HG02610 (cell line): ENCODE measurements at regions not wholly inside any gene's neighbourhood (a gene's known extent, or its start where the extent isn't known, plus 50 kb on each side); places are given as distances from the start of the nearest gene placed in this dataset.

Source experiments
- ATAC-seq: cut with Tn5 transposase; IDR thresholded peaks from one replicate; pipeline ENCODE4 v1.9.1; 2021; ENCODE audit warnings: mild to moderate bottlenecking, moderate library complexity; ENCODE audit not compliant: unreplicated experiment

DNA sequence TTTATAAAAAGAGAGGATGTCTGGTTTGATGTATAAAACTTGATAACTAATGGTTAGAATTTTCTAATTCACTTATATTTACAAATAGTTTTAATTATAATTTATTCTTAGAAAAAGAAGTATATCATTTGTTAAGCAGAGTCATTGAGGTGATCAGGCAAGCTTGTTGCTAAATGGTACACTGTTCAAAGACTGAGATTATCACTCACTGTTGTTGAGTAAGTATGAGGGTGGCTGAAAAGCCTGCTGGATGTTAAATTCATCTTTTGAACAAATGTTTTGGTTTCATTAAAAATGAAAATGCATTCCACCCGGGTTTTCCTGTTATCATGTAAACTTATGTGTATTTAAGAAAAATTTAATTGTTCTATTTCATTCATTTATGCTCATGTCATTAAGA lies 451.8 kb downstream of the ADAMTS20 start:
- ATAC-seq = no peak

DNA sequence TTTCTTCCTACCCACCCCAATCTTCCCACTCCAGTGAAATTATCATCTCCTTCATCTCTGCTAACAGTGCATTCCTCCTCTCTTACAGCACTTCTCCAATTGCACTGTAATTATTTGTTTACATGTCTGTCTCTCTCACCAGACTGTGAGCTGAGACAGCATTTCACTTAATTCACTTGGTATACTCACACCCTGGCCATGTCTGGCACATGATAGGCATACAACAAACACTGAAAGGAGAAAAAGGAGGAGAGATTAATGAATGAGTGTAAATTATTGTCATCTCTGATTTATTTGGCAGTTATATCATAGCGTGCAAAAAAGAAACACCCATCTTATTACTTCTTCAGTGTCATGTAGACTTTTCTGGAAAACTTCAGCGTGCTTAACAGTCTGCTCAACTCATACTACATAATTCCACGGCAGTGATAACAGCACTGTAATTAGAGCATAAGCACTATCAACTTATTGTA lies 452.3 kb downstream of the ADAMTS20 start:
- ATAC-seq = no peak

DNA sequence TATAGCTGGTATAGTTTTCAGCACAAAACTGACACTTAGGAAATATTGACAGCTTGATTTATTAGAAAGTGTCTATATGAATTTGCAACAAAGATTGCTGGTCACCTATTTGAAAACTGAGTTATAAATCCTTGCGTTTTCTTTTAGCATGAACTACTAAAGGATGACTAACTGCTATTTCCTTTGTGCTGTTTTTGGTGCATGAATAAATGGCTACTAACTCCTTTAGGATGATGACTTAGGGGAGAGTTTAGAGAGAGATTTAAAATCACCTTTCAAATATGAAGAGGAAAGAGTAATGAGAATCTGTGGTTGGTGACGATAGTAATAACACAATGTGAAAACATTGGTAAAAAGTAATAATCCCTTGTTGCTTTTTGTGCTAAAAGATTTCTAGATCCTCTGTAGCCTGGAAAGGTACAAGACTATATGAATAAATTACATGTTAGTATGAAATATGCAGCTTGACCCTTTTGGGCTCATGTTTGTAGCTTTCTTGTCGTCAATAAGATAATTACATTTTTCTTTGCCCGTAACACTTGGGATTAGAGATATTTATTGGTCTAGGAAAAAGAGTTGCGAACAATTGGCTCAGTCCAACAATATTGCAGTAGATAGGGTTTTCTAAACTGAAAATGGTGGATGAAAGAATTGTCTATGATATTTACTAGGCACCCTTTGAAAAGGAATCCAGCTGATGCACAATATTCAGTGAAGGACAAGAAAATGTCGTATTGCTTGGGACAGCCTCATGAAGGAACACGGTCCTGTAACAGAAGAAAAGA lies 453.0 kb downstream of the ADAMTS20 start:
- no peak for ATAC-seq

DNA sequence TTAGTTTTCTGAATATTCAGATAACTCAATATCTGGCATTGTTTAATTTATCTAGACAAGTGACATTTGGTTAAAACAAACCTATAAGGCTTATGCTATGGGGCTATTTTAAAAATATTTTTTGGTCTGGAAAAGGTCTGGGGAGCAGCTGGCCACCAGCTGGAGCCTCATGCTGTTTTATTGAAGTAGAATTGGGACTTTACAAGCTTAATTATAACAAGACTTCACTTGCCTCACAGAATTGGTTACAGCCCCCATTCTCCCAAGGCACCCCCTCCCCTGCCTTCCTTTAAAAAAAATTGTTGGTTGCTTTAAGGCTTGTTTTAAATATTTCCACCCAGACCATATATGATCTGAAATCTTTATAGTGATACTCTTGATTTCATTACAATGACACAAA lies 453.9 kb downstream of the ADAMTS20 start:
- ATAC-seq = no peak

DNA sequence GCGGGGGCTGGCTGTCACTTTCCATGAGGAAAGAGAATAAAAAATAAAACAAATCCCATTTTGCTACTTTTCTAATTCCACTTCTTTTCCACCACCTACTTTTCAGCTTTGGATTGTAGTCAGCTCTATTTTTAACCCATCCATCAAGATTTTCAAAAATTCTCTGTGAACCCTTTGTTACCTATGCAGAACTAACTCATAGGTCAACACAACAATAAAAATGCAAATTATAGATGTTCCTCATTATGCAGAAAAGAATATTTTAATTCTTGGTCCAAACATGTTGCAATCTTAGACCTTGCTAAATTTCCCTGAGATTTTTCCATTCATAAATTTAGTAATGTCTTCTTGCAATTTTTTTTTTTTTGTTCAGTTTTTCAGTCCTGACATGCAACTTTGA lies 454.5 kb downstream of the ADAMTS20 start:
- no peak for ATAC-seq

DNA sequence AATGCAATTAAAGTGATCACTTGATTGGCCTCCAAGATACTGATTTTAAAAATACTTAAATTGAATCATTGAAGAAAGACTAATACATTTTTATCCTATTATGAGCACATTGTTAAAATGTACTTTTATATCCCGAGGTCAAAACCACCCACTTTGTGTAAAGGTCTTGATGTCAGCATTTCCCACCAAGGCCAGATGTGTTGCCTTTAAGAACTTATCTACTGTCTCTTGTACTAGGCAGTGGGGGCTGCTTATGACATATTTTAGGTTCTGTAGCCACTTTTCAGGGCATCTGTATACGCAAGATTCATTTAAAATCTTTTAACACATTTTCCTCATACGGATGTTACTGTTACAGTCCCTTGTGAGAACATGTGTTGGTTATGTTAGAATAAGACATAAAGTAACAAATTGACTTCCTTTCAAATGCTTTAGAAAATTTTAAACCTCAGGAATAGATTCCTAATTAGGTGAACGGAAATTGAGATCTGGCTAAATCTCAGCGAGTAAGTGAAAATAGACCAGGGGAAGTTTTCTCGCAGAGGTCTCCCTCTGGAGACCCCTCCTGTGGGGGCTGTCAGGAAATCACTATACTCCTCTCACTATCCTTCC lies 456.2 kb downstream of the ADAMTS20 start:
- no peak for ATAC-seq

DNA sequence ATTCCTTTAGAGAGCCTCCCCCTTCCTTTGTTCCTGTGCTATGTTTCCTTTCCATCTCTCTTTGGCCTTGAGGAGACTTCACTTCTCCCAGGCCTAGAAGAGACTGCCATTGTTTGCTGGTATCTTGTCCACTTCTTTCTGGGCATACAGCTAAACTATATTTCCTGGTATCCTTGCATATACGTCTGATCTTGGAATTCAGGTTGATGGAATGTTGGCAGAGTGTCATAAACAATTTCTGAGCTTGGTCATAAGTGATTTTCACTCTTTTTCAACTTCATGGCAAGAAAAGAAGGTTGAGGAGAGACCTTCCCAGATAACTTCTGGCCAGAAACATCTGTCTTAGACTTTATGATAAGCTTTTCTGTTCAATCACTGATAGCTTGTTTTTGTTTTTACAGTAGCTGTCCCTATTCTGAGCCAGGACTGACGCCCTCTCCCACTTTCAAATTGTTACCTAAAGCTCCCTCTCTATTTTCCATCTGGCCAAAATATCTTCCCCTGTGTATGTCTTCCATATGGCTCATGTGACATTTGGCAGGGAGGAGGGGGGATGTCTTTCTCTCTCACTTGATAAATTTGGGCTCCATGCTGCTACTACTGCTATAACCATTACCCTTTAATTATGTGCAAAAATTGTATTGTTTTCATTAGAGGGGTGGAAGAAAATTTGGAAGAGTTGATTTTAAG lies 457.0 kb downstream of the ADAMTS20 start:
- no peak for ATAC-seq

DNA sequence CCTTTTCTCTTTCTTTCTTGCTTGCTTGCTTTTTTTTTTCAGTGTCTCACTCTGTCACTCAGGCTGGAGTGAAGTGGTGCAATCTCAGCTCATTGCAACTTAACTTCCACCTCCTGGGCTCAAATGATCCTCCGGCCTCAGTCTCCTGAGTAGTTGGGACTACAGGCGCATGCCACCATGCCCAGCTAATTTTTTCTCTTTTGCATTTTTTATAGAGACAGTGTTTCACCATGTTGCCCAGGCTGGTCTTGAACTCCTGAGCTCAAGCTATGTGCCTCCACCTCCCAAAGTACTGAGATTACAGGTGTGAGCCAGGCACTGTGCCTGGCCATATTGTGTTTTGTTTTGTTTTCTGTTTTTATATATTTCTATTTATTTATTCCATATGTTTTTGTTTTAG lies 461.0 kb downstream of the ADAMTS20 start:
- no peak for ATAC-seq

DNA sequence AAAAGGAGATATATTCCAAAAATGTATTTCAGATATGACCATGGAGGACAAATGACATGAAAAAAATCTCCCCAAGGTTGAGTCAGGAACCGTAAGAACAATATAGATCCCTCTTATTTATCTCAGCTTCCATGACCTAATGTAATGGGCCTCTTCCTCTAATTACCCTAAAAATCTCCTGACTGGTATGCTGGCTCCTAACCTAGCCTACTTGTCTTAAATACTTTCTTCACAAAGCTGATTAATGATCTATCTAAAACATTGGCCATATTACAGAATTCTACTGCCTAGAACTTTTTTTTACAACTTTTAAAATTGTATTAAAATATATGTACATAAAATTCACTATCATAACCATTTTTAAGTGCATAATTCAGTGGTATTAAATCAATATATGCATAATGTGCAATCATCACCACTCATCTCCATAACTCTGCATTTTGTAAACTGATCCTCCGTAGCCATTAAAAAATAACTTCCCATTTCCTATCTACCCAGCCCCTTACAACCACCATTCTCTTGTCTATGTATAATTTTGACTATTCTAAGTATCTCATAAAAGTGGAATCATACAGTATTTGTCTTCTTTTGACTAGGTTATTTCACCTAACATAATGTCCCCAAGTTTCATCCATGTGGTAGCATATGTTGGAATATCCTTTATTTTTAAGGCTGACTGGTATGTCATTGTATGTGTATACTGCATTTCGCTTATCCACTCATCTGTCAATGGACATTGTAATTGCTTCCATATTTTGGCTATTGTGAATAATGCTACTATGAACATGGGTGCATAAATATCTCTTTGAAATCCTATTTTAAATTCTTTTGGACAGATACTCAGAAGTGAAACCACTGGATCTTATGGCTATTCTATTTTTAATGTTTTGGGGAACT lies 464.6 kb downstream of the ADAMTS20 start:
- no peak for ATAC-seq

DNA sequence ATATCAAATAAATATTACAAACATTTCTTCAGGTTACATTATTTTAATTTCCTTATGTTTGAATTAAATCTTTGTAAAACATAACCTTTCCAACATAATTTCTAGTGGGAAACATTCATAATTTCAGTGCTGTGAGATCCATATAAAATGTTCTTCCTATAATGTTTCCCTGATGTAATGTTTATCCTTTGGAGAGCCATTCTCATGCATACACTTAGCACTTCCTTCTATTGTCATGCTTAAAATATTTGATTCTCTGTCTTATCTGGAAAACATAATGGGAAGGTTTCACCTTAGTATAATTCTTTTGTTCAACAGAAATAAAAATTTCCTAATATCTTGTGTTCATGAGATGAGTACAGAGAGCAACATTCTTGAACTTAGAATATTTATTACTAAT lies 472.5 kb downstream of the ADAMTS20 start:
- no peak for ATAC-seq

DNA sequence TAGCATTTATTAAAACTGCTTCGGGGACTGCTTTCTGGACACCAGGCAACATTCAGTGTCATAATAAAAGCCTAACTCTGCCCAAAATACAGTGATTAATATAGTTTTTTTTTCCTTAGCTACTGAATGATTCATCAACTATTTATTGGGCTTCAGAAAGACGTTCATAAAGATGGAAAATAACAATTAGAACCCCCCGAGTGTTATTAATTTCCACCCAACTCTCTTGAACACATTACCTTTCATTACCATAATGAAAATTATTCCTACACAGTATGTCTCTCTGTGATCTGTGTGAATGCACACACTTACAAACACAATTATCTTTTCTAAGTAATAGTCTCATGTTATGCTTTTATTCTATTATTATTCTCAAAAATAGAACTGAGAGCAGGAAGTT lies 473.0 kb downstream of the ADAMTS20 start:
- no peak for ATAC-seq

DNA sequence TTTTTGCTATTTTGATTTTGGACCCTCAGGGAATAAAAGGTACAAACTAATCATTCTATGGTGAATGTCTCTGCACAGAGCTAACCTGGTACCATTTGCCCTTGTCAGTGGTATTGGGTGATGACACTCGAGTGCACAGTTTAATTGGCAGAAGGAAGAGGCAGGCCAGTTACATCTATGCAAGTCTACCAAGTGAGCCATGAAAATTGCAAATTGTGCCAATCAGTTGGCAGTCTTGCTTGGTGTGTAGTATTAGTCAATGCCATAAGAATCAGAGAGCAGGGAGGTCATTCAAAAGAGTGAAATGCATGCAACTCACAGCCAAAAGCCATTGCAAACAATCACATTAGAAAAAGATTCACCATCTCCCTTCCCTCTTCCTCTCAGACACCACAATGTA lies 479.6 kb downstream of the ADAMTS20 start:
- no peak for ATAC-seq

DNA sequence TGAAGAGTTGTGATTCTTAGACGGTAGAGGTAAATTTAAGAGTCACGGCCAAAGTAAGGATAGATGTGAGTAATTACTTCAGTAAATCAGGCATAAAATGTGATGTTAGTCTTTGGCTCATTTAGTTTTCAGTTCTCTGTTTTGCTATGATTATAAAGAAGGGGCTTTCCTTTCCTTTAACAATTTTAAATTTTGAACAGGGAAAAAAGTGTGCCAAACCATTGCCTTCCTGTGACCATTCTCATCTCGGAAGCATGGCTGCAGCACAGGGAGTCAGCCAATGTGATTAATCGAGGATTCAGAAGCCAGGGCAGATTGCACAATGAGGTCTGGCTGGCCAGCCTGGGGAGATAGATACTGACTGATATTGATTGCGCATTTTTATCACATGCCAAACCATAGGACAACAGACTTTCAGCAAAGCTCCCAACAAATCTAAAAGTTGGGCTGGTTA lies 480.2 kb upstream of the PRICKLE1 start:
- ATAC-seq = no peak

DNA sequence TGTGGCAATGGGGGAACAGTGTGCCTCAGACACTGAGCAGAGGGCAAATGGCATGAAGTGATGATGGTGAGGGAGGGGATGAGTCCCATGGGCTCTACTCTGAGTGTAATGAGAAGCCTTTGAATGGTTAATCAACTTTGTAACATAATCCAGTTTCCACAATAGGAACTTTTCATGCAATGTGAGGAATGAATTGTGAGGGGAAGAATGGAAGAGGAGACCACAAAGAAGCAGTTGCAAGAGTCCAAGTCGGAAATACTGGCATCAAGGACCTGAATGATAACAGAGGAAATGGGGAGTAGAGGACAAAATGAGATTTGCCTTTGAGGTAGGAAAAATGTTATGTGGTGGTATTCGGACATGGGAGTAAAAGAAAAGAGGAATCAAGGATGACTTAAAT lies 476.9 kb upstream of the PRICKLE1 start:
- ATAC-seq = no peak

DNA sequence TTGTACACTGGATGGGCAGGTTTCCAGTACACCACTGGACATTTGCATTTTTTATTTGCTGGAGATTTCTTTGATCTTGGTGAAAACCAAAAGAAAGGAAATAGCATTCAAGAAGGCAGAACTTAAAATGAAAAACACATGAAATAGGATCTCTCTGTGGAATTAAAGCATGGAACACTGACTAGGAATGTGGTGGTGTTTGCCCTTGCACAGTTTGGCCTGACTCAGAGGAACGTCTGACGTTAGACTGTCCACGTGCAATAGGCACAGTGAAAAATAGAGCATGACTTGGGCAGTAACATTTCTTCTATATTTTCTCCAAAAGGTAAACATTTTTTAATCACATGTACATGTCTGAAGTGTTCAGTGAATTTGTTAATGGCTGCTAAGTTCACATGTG lies 474.1 kb upstream of the PRICKLE1 start:
- ATAC-seq = no peak

DNA sequence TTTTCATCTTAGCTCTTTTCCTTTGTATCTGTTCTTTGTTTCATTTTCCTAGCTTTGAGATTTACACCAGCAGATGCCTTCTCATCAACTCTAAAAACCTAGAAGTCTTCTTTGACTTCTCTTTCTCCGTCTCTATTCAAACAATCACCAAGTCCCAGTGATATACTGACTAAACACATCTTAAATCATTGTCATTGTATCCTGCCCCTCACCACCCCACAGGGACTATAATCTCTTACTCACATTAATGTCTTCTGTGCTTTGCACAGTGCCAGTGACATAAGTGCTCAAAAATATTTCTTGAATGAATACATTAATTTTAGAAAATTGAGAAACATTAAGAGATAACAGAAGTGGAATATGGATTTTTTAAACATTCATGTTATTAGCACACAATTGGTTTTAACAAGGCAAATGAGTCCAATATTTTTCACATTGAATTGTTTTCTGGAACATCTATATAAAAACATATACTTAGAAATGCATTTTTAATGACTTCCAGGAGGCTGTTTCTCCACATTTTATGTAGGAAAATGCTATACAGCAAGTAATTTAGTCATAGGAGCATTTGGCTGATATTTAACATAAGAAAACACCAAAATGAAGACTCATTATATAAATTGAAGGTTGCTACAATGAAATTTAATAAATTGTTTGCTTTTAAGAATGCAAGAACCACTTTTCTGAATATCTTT lies 472.8 kb upstream of the PRICKLE1 start:
- no peak for ATAC-seq

DNA sequence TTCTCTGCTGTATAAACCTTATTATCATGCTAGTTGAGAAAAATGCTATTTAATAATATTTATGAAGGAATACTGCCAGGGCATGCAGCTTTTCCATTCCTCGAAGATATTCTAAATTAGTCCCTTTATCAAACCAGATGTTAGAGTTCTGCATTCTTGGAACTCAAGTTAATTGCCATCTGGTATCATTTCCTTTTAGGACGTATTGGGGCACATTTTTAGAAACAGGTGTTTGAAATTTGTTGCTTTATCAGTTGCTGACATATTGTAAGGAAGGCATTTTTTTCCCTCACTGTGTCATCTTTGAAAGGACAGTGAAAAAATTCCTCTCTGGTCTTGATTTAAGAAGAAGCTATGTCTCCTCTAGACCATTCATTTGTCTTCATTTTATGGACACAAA lies 471.2 kb upstream of the PRICKLE1 start:
- no peak for ATAC-seq

DNA sequence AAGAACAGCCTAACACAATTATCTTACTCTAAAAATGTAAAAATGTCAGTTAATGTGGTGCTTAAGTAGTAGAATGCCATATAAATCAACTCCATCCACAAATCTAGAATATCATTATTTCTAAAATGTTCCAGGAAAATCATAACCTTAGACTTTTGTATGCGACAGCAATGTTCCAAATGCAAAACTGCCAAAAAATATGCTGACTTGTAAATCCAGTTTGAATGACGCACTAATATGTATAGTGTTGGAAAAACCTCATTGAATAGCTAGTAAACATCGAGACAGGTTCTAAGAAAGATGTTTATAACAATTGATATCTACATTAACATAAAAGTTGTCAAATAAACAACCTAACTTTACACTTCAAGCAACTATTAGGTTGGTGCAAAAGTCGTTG lies 469.1 kb upstream of the PRICKLE1 start:
- no peak for ATAC-seq

DNA sequence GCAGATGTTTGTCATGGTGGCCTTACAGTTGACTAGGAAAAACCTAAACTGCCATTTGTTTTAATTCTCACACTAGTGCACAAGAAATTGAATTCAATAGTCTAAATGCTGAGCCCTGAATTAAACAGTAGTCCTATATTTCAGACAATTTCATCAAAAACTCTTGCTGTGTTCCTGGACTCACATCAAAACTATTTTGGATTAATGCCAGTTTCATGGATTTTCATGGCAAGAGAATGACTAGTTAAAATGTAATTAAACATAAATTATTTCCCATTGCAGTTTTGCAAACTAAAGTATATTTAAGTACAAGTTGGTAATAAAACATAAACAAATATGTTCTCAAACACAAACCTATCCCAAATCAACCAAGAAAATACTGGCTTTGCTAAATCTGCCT lies 468.0 kb upstream of the PRICKLE1 start:
- no peak for ATAC-seq

DNA sequence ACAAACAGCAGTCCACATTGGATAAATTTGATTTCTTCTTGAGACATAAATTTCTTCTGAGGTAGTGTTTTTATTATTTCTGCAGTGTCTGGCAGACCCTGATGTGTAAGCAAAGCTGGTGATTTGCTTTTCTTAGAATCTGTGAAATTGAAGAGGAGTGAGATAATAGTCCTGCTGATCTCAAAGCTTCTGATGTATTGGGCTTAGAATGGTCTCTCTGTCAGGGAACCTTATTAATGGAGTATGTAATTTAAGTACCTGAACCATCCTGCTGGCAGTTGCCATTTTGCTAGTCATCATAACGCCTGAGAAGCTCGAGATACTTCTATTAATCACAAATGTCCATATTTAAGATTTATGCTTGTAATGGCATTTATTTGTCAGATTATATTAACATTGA lies 464.5 kb upstream of the PRICKLE1 start:
- ATAC-seq = no peak
